ENCODE measurements at regions not wholly inside any gene's neighbourhood (a gene's known extent, or its start where the extent isn't known, plus 50 kb on each side); places are given as distances from the start of the nearest gene placed in this dataset.

GRCh38 chr10:20616918-20617810, 279.9 kb downstream of the NEBL start:
- TF ChIP-seq POLR2AphosphoS5 (IDR thresholded peaks at IDR 0.05; ENCODE audit: borderline replicate concordance, low read depth, low read length), result no peak
- TF ChIP-seq EZH2 (IDR thresholded peaks at IDR 0.05), result no peak
- TF ChIP-seq FOXP2 (optimal IDR thresholded peaks at IDR 0.05; ENCODE audit: control extremely low read depth, extremely low read length, insufficient read depth), result no peak
